ENCODE measurements at regions not wholly inside any gene's neighbourhood (a gene's known extent, or its start where the extent isn't known, plus 50 kb on each side); places are given as distances from the start of the nearest gene placed in this dataset.

DNA sequence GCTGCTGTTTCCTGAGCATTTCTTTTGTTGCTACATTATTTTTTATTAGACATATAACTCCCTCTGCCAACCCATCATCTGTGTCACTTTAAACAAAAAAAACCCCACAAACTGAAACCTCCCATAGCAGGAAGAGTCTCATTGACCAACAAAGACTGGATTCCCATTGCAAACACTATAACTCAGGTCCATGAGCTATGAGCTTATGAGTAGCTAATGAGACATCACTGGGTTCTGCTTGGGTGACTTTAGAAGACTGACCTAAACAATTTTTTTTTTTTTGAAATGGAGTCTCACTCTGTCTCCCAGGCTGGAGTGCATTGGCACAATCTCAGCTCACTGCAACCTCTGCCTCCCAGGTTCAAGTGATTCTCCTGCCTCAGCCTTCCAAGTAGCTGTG lies 212.8 kb downstream of the LTN1 start:
- TF ChIP-seq POLR2A (IDR thresholded peaks at IDR 0.05) = no peak
- TF ChIP-seq CTCF (IDR thresholded peaks at IDR 0.05) = no peak
